Endothelial cell of umbilical vein (primary cell): ENCODE measurements at regions not wholly inside any gene's neighbourhood (a gene's known extent, or its start where the extent isn't known, plus 50 kb on each side); places are given as distances from the start of the nearest gene placed in this dataset.

Experiments used
- BruUV-seq: library from RNA; stranded (reverse); fragments of 400-500 nt; replicated peaks from 2 replicates; lab custom pipeline; 2021; lab: Mats Ljungman, UMichigan
- CTCF ChIA-PET: fragments of 300-600, 350-600 bp; sonication (Branson Sonifier 250); formaldehyde crosslinking; loops from one replicate; lab custom pipeline; 2021; ENCODE audit warnings: antibody characterized with exemption, inconsistent platforms; lab: Charles Lee
- POLR2A ChIA-PET: fragments of 300-600, 350-600 bp; sonication (Branson Sonifier 250); formaldehyde crosslinking; loops from one replicate; lab custom pipeline; 2021; ENCODE audit warnings: antibody characterized with exemption, inconsistent platforms; lab: Charles Lee
- DNase-seq: peaks from one replicate; pipeline ENCODE4 v3.0.0-alpha.2; 2011; ENCODE audit warnings: low read depth, low spot score
- FAIRE-seq: peaks from 2 replicates; lab custom pipeline; 2011; peaks lifted over from hg19 to GRCh38; lab: Jason Lieb, UNC
- H2AFZ ChIP-seq: 2 replicates; pipeline ENCODE4 v1.6.0; 2012; ENCODE audit warnings: low read depth, low read length, control low read depth, inconsistent platforms
- H3K27ac ChIP-seq: 2 replicates; pipeline ENCODE4 v1.5.1; 2011; ENCODE audit warnings: low read depth, mild to moderate bottlenecking, control low read depth, low read length, moderate library complexity; ENCODE audit not compliant: insufficient read depth
- H3K27me3 ChIP-seq, 2 experiments: 2 replicates each; pipeline versions ENCODE4 v1.6.0 to v1.6.1; 2011; ENCODE audit warnings: low read length in 2 of 2, mixed read lengths in 1 of 2; ENCODE audit not compliant: control insufficient read depth in 2 of 2, insufficient read depth in 2 of 2
- H3K36me3 ChIP-seq, 2 experiments: 2 replicates in 1 of 2; 3 replicates in 1 of 2; pipeline ENCODE4 v1.5.1; 2011; ENCODE audit warnings: low read length in 2 of 2, mild to moderate bottlenecking in 1 of 2, moderate library complexity in 1 of 2; ENCODE audit not compliant: control insufficient read depth in 2 of 2, insufficient read depth in 2 of 2; ENCODE audit errors: extremely low read depth in 1 of 2
- H3K4me1 ChIP-seq: 3 replicates; pipeline ENCODE4 v1.5.1; 2011; ENCODE audit warnings: mild to moderate bottlenecking, low read length; ENCODE audit not compliant: control insufficient read depth, insufficient read depth; ENCODE audit errors: extremely low read depth
- H3K4me2 ChIP-seq: 2 replicates; pipeline ENCODE4 v1.6.1; 2011; ENCODE audit warnings: low read length, control low read depth, mixed read lengths; ENCODE audit not compliant: insufficient read depth
- H3K4me3 ChIP-seq, 3 experiments: fragments of 200-600 bp in 1 of 3; sonication (generic), shearing (Covaris generic) in 1 of 3; replicated peaks in 1 of 3; 2 replicates each; pipeline ENCODE4 v1.5.1; 2011 to 2016; ENCODE audit warnings: control low read depth in 3 of 3, low read length in 3 of 3, mild to moderate bottlenecking in 2 of 3, inconsistent platforms in 1 of 3, low read depth in 1 of 3, moderate library complexity in 1 of 3; ENCODE audit not compliant: insufficient read depth in 1 of 3
- H3K79me2 ChIP-seq: 2 replicates; pipeline ENCODE4 v1.6.0; 2012; ENCODE audit warnings: low read length, inconsistent platforms; ENCODE audit not compliant: control insufficient read depth, insufficient read depth
- H3K9ac ChIP-seq: replicated peaks from 2 replicates; pipeline ENCODE3; 2011; ENCODE audit warnings: low read length, control low read depth; ENCODE audit not compliant: insufficient read depth; ENCODE audit errors: extremely low read depth
- H3K9me1 ChIP-seq: replicated peaks from 3 replicates; pipeline ENCODE4 v1.6.0; 2011; ENCODE audit warnings: mild to moderate bottlenecking, low read length; ENCODE audit not compliant: control insufficient read depth, insufficient read depth; ENCODE audit errors: extremely low read depth
- H3K9me3 ChIP-seq: replicated peaks from 2 replicates; pipeline ENCODE4 v1.5.1; 2012; ENCODE audit warnings: low read length, inconsistent platforms; ENCODE audit not compliant: control insufficient read depth, insufficient read depth
- H4K20me1 ChIP-seq: replicated peaks from 2 replicates; pipeline ENCODE3; 2011; ENCODE audit warnings: mild to moderate bottlenecking, low read length; ENCODE audit not compliant: control insufficient read depth, insufficient read depth; ENCODE audit errors: extremely low read depth
- EZH2 ChIP-seq: IDR thresholded peaks from 2 replicates; pipeline ENCODE4 v1.6.1; 2012; ENCODE audit warnings: borderline replicate concordance, low read depth, mild to moderate bottlenecking, moderate library complexity, low read length, inconsistent platforms; ENCODE audit not compliant: severe bottlenecking
- FOS ChIP-seq: IDR thresholded peaks from 2 replicates; pipeline ENCODE4 v1.6.1; 2011; ENCODE audit warnings: mild to moderate bottlenecking, low read length, moderate library complexity, borderline replicate concordance; ENCODE audit not compliant: insufficient read depth
- GATA2 ChIP-seq: IDR thresholded peaks from 2 replicates; pipeline ENCODE4 v1.7.0; 2011; ENCODE audit warnings: low read depth, mild to moderate bottlenecking, moderate library complexity, mixed read lengths, low read length; ENCODE audit not compliant: insufficient read length, insufficient read depth
- JUN ChIP-seq: IDR thresholded peaks from 2 replicates; pipeline ENCODE4 v1.6.1; 2011; ENCODE audit warnings: borderline replicate concordance, low read depth; ENCODE audit not compliant: insufficient read length, insufficient read depth
- MAX ChIP-seq: IDR thresholded peaks from 2 replicates; pipeline ENCODE4 v1.6.1; 2011; ENCODE audit not compliant: insufficient read depth, insufficient read length
- MYC ChIP-seq: IDR thresholded peaks from one replicate; pipeline ENCODE4 v1.6.1; 2011; ENCODE audit warnings: mild to moderate bottlenecking, low read depth, low read length
- POLR2A ChIP-seq: IDR thresholded peaks from 2 replicates; pipeline ENCODE4 v1.6.1; 2012; ENCODE audit warnings: low read depth, mild to moderate bottlenecking, control low read depth, low read length
- POLR2AphosphoS5 ChIP-seq: IDR thresholded peaks from 2 replicates; pipeline ENCODE4 v1.6.1; 2012; ENCODE audit warnings: low read depth, mild to moderate bottlenecking, control low read depth, low read length, moderate library complexity; ENCODE audit not compliant: insufficient read depth
- dilution Hi-C: fragments of 300-500 bp; cut with MboI; formaldehyde crosslinking; loops from one replicate; pipeline ENCODE4 v1.15.0; 2019; ENCODE audit warnings: low sequenced_read_pairs; ENCODE audit not compliant: extremely low pct_ligation_motif_present
- intact Hi-C: fragments of 100-400 bp; cut with micrococcal nuclease; formaldehyde crosslinking; loops from one replicate; pipeline ENCODE4 v1.10.0; 2022
- TF ChIP-seq, protein P1 (sequence below), 2 donors: IDR thresholded peaks; 1 replicate in 1 of 2; 2 replicates in 1 of 2; pipeline ENCODE4 v1.5.1; 2011; ENCODE audit warnings: low read length in 2 of 2, mild to moderate bottlenecking in 2 of 2, moderate library complexity in 2 of 2, control low read depth in 1 of 2, inconsistent platforms in 1 of 2, low read depth in 1 of 2; ENCODE audit not compliant: insufficient read depth in 1 of 2; ENCODE audit errors: extremely low read depth in 1 of 2

- POLR2A ChIA-PET, result no interaction called here
- CTCF ChIA-PET, result no interaction called here
- no peak overlapping the region for H2AFZ ChIP-seq
- H3K27ac ChIP-seq, result no peak overlapping the region
- intact Hi-C loops, result no loop called here
- TF ChIP-seq, protein P1, sequence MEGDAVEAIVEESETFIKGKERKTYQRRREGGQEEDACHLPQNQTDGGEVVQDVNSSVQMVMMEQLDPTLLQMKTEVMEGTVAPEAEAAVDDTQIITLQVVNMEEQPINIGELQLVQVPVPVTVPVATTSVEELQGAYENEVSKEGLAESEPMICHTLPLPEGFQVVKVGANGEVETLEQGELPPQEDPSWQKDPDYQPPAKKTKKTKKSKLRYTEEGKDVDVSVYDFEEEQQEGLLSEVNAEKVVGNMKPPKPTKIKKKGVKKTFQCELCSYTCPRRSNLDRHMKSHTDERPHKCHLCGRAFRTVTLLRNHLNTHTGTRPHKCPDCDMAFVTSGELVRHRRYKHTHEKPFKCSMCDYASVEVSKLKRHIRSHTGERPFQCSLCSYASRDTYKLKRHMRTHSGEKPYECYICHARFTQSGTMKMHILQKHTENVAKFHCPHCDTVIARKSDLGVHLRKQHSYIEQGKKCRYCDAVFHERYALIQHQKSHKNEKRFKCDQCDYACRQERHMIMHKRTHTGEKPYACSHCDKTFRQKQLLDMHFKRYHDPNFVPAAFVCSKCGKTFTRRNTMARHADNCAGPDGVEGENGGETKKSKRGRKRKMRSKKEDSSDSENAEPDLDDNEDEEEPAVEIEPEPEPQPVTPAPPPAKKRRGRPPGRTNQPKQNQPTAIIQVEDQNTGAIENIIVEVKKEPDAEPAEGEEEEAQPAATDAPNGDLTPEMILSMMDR (IDR thresholded peaks at IDR 0.05; ENCODE audit: extremely low read depth in 1 of 2, insufficient read depth in 1 of 2, low read depth in 1 of 2, low read length in 2 of 2), result no peak
- TF ChIP-seq FOS (no peak), POLR2A (no peak), EZH2 (no peak), POLR2AphosphoS5 (no peak), JUN (no peak), GATA2 (no peak), MAX (no peak), MYC (no peak)
- no peak overlapping the region for H3K9ac ChIP-seq
- H3K9me1 ChIP-seq, result no peaks in the 10 kb centered on the region
- no peaks in the 10 kb centered on the region for H4K20me1 ChIP-seq
- FAIRE-seq (no peak), DNase-seq (no peak)
- no peak overlapping the region for H3K4me3 ChIP-seq
- dilution Hi-C loops, result no loop called here
- no peaks in the 10 kb centered on the region for H3K79me2 ChIP-seq
- H3K9me3 ChIP-seq, result no peaks in the 10 kb centered on the region
- H3K4me1 ChIP-seq, result no peaks in the 10 kb centered on the region
- no peaks in the 10 kb centered on the region for H3K36me3 ChIP-seq
- no peaks in the 10 kb centered on the region for H3K27me3 ChIP-seq
- no peak overlapping the region for H3K4me2 ChIP-seq
- no TSS peak for BruUV-seq
Measured at GRCh38 chr1:219483530-219483929, 129.4 kb downstream of the ZC3H11B start.
